ENCODE measurements at regions not wholly inside any gene's neighbourhood (a gene's known extent, or its start where the extent isn't known, plus 50 kb on each side); places are given as distances from the start of the nearest gene placed in this dataset.

- DNase-seq (ENCODE audit: low spot score), result no peak
- CTCF ChIA-PET, result interaction anchor here (0.7 to 1.8 kb wide), 3 partner anchors 18 to 52 kb away, joined by 3 to 6 read pairs (median 6); no protein-coding TSS in a partner anchor
- H3K27ac Mint-ChIP-seq, result no peak overlapping the region
- POLR2A ChIA-PET, result interaction anchor here (0.9 kb wide), 1 partner anchor 50 kb away, joined by 3 read pairs; no protein-coding TSS in a partner anchor
- no peaks in the 10 kb centered on the region for H3K27me3 Mint-ChIP-seq (ENCODE audit: low read depth)
- H3K9me3 Mint-ChIP-seq, result no peaks in the 10 kb centered on the region
- peaks cover 20% of the 10 kb centered on the region for H3K4me1 Mint-ChIP-seq
- no peak for TF ChIP-seq ZNF671 (CRISPR knock-in tag; IDR thresholded peaks at IDR 0.05)
- TF ChIP-seq NR2C2 (CRISPR knock-in tag; IDR thresholded peaks at IDR 0.05), result no peak
- H3K36me3 Mint-ChIP-seq, result peaks cover 9% of the 10 kb centered on the region; the same call in 1 of the 2 replicates
- no peak overlapping the region for H3K4me3 Mint-ChIP-seq
- no peak for ATAC-seq
Observed at GRCh38 chr2:56127463-56128152, 56.2 kb upstream of the CCDC85A start.

- TF ChIP-seq ELF4 (CRISPR knock-in tag; IDR thresholded peaks at IDR 0.05; ENCODE audit: low read depth) (no peak), SOX15 (CRISPR knock-in tag; IDR thresholded peaks at IDR 0.05) (no peak), FOXK1 (CRISPR knock-in tag; IDR thresholded peaks at IDR 0.05) (no peak), NFATC4 (CRISPR knock-in tag; IDR thresholded peaks at IDR 0.05) (no peak), TCF7 (CRISPR knock-in tag; IDR thresholded peaks at IDR 0.05; ENCODE audit: low read depth) (no peak), MYBL2 (CRISPR knock-in tag; IDR thresholded peaks at IDR 0.05) (no peak), HMGA2 (CRISPR knock-in tag; IDR thresholded peaks at IDR 0.05) (no peak), STAT6 (CRISPR knock-in tag; conservative IDR thresholded peaks at IDR 0.05; ENCODE audit: low read depth) (no peak), TEAD1 (CRISPR knock-in tag; IDR thresholded peaks at IDR 0.05) (no peak)
- TF ChIP-seq, protein P1, sequence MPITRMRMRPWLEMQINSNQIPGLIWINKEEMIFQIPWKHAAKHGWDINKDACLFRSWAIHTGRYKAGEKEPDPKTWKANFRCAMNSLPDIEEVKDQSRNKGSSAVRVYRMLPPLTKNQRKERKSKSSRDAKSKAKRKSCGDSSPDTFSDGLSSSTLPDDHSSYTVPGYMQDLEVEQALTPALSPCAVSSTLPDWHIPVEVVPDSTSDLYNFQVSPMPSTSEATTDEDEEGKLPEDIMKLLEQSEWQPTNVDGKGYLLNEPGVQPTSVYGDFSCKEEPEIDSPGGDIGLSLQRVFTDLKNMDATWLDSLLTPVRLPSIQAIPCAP (CRISPR knock-in tag; IDR thresholded peaks at IDR 0.05), result no peak
- CTCF ChIA-PET, result interaction anchor here (0.6 to 1.8 kb wide), 7 partner anchors 19 to 658 kb away, joined by 3 to 6 read pairs (median 5); partner anchors contain the start of gene CCDC85A
Observed at GRCh38 chr2:56128235-56128634, 55.6 kb upstream of the CCDC85A start.

GRCh38 chr2:56130463-56131070 lies 53.2 kb upstream of the CCDC85A start:
- no peak for TF ChIP-seq ZNF232 (CRISPR knock-in tag; IDR thresholded peaks at IDR 0.05)
- TF ChIP-seq NFE2L1 (CRISPR knock-in tag; IDR thresholded peaks at IDR 0.05), result no peak
- TF ChIP-seq RORB (CRISPR knock-in tag; IDR thresholded peaks at IDR 0.05), result no peak
- no peak for TF ChIP-seq ZNF281 (CRISPR knock-in tag; IDR thresholded peaks at IDR 0.05)
- TF ChIP-seq CTCF (IDR thresholded peaks at IDR 0.05), result peak; percentile 37
- TF ChIP-seq GRHL2 (CRISPR knock-in tag; IDR thresholded peaks at IDR 0.05; ENCODE audit: insufficient replicate concordance, severe bottlenecking), result no peak
- TF ChIP-seq ZNF396 (CRISPR knock-in tag; IDR thresholded peaks at IDR 0.05; ENCODE audit: borderline replicate concordance), result no peak
- H3K9me3 Mint-ChIP-seq, result no peaks in the 10 kb centered on the region
- ChIA-PET POLR2A (interaction anchor here (0.8 kb wide), 1 partner anchor 53 kb away, joined by 3 read pairs; no protein-coding TSS in a partner anchor), CTCF (interaction anchor here (0.6 to 1.9 kb wide), 25 partner anchors 8 to 359 kb away, joined by 3 to 36 read pairs (median 5); partner anchors contain the start of gene CCDC85A)
- no peak overlapping the region for H3K27ac Mint-ChIP-seq
- DNase-seq (ENCODE audit: low spot score) (peak; percentile 39), ATAC-seq (peak; percentile 87)
- H3K27me3 Mint-ChIP-seq (ENCODE audit: low read depth), result no peaks in the 10 kb centered on the region
- H3K4me1 Mint-ChIP-seq, result peaks cover 24% of the 10 kb centered on the region
- no peaks in the 10 kb centered on the region for H3K36me3 Mint-ChIP-seq
- H3K4me3 Mint-ChIP-seq, result no peak overlapping the region

More at GRCh38 chr2:56128235-56128634, 55.6 kb upstream of the CCDC85A start:
- Mint-ChIP-seq H3K4me1 (peaks cover 21% of the 10 kb centered on the region), H3K4me3 (no peak overlapping the region), H3K27me3 (ENCODE audit: low read depth) (no peaks in the 10 kb centered on the region), H3K9me3 (no peaks in the 10 kb centered on the region), H3K27ac (no peak overlapping the region), H3K36me3 (peaks cover 5% of the 10 kb centered on the region; the same call in 1 of the 2 replicates)
- ATAC-seq, result no peak
- POLR2A ChIA-PET, result no interaction called here
- no peak for DNase-seq (ENCODE audit: low spot score)
